Kidney (tissue), 13 donors: ENCODE measurements at regions not wholly inside any gene's neighbourhood (a gene's known extent, or its start where the extent isn't known, plus 50 kb on each side); places are given as distances from the start of the nearest gene placed in this dataset.

Source experiments
- DNase-seq, 5 donors: peaks; one replicate each; pipeline ENCODE4 v3.0.0-alpha.2; 2013 to 2020
- FAIRE-seq: peaks from 2 replicates; lab custom pipeline; 2012; peaks lifted over from hg19 to GRCh38; lab: Jason Lieb, UNC
- H3K27ac ChIP-seq, 2 donors: one replicate each; pipeline ENCODE4 v1.7.0; 2013; ENCODE audit warnings: low read depth in 2 of 2, low read length in 2 of 2, inconsistent platforms in 1 of 2
- H3K27me3 ChIP-seq: one replicate; pipeline ENCODE4 v1.7.1; 2013; ENCODE audit warnings: low read length, inconsistent platforms; ENCODE audit not compliant: control insufficient read depth, insufficient read depth
- H3K36me3 ChIP-seq, 3 donors: one replicate each; pipeline versions ENCODE4 v1.7.0 to v1.7.1; 2013; ENCODE audit warnings: low read length in 3 of 3, control low read depth in 1 of 3, inconsistent platforms in 1 of 3; ENCODE audit not compliant: insufficient read depth in 3 of 3, control insufficient read depth in 2 of 3
- H3K4me1 ChIP-seq, 3 donors: one replicate each; pipeline versions ENCODE4 v1.7.0 to v1.7.1; 2013; ENCODE audit warnings: low read length in 3 of 3, inconsistent platforms in 1 of 3, low read depth in 1 of 3; ENCODE audit not compliant: control insufficient read depth in 2 of 3, insufficient read depth in 2 of 3
- H3K4me3 ChIP-seq, 3 donors: one replicate each; pipeline versions ENCODE4 v1.7.0 to v1.8.1; 2013; ENCODE audit warnings: low read length in 3 of 3, control low read depth in 1 of 3, inconsistent platforms in 1 of 3
- H3K9ac ChIP-seq, 3 donors: one replicate each; pipeline versions ENCODE4 v1.7.0 to v1.7.1; 2013; ENCODE audit warnings: low read length in 3 of 3, control low read depth in 1 of 3, inconsistent platforms in 1 of 3
- H3K9me3 ChIP-seq, 3 donors: one replicate each; pipeline versions ENCODE4 v1.7.0 to v1.7.1; 2013; ENCODE audit warnings: low read length in 3 of 3, control low read depth in 1 of 3, inconsistent platforms in 1 of 3; ENCODE audit not compliant: control insufficient read depth in 2 of 3, insufficient read depth in 1 of 3
- intact Hi-C: fragments of 100-400 bp; cut with DNase I; formaldehyde crosslinking; loops from one replicate; pipeline ENCODE4 v1.11.1; 2022
- TF ChIP-seq, protein P1 (sequence below): IDR thresholded peaks from 3 replicates; pipeline ENCODE4 v1.5.1; 2012; ENCODE audit warnings: mild to moderate bottlenecking, moderate library complexity, borderline replicate concordance; ENCODE audit not compliant: insufficient read depth; ENCODE audit errors: extremely low read depth
- donor health status: control.
- donor health status: control.
- donor health status: control.
- donor health status: control.
- donor health status: control.
- donor health status: DM: yes; HTN: yes; CAD: no.
- donor health status: Normal renal cell carcinoma (clear cell type).

DNA sequence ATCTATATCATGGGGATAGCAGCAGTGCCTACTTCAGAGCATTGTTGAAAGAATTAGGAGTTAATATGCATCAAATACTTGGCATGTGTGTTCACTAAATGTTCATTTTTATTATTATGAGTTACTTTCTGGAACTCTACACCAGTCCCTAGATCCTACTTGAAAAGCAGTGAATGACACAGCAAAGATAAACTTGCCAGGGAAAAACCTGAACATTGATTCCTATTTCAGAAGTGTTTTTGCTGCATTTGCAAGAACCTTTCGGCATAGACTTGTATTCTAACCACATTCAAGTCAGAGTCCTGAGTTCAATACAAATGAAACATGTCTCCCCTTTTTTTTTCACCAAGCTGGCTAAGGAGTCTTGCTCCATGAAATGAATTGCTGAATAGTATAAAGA is 187.4 kb upstream of the TAB2 start:
- Histone ChIP-seq H3K4me1 (no peaks in the 10 kb centered on the region), H3K9ac (no peak overlapping the region), H3K4me3 (no peak overlapping the region), H3K36me3 (no peaks in the 10 kb centered on the region), H3K9me3 (no peaks in the 10 kb centered on the region), H3K27ac (no peak overlapping the region), H3K27me3 (no peaks in the 10 kb centered on the region)
- no peak for FAIRE-seq
- no peak for DNase-seq
- intact Hi-C loops: no loop called here
- TF ChIP-seq, protein P1, sequence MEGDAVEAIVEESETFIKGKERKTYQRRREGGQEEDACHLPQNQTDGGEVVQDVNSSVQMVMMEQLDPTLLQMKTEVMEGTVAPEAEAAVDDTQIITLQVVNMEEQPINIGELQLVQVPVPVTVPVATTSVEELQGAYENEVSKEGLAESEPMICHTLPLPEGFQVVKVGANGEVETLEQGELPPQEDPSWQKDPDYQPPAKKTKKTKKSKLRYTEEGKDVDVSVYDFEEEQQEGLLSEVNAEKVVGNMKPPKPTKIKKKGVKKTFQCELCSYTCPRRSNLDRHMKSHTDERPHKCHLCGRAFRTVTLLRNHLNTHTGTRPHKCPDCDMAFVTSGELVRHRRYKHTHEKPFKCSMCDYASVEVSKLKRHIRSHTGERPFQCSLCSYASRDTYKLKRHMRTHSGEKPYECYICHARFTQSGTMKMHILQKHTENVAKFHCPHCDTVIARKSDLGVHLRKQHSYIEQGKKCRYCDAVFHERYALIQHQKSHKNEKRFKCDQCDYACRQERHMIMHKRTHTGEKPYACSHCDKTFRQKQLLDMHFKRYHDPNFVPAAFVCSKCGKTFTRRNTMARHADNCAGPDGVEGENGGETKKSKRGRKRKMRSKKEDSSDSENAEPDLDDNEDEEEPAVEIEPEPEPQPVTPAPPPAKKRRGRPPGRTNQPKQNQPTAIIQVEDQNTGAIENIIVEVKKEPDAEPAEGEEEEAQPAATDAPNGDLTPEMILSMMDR: no peak

GRCh38 chr6:149130508-149130907 is 187.0 kb upstream of the TAB2 start:
- Histone ChIP-seq H3K4me3 (no peak overlapping the region), H3K9me3 (no peaks in the 10 kb centered on the region), H3K36me3 (no peaks in the 10 kb centered on the region), H3K4me1 (no peaks in the 10 kb centered on the region), H3K27me3 (no peaks in the 10 kb centered on the region), H3K27ac (no peak overlapping the region), H3K9ac (no peak overlapping the region)
- intact Hi-C loops: no loop called here
- TF ChIP-seq, protein P1: no peak
- FAIRE-seq: no peak
- peak in 3 of 5 donors; percentile 47 to 74 (median 59) for DNase-seq

DNA sequence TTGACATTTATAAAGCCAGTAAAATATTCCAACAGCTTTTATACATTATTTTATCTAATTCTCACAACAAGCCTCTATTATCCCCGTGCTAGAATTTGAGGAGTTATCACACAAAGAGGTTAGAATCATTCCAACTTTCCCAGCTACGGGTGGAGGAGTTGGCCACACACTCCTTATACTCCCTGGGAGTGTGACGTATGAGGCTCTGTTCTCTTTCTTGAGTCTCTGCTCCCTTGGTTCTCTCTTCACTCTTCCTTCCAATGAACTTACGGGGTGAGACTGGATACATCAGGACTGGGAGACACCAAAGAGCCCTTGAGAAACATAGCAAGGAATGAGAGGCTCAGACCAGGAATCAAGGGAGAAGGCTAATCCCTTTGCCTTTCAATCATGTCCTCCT is 185.6 kb upstream of the TAB2 start:
- intact Hi-C loops: no loop called here
- TF ChIP-seq, protein P1: no peak
- FAIRE-seq: no peak
- H3K4me1 ChIP-seq: no peaks in the 10 kb centered on the region
- no peaks in the 10 kb centered on the region for H3K9me3 ChIP-seq
- no peaks in the 10 kb centered on the region for H3K36me3 ChIP-seq
- H3K27ac ChIP-seq: no peak overlapping the region
- no peak overlapping the region for H3K4me3 ChIP-seq
- H3K27me3 ChIP-seq: no peaks in the 10 kb centered on the region
- DNase-seq: no peak
- H3K9ac ChIP-seq: no peak overlapping the region

DNA sequence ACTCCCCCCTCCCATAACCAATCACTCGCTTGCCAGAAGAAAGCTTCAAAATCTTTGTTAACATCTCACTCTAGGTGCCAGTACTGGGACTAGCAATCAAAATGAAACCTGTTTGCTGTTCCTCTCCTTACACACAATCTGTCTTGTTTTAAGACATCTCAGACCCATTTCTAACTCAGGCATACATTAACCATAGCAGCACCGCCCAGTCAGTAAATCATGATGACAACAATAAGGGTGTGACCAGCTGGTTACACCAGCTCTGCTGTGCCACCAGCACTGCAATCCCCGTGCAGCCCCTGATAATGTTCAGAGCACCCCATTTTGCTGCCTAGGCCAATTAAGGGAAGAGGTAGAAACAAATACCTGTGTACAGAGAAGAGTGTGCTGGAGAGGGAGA is 185.2 kb upstream of the TAB2 start:
- TF ChIP-seq, protein P1: no peak

More for the DNA sequence above, 185.2 kb upstream of the TAB2 start:
- Histone ChIP-seq H3K4me1 (no peaks in the 10 kb centered on the region), H3K27ac (no peak overlapping the region), H3K9ac (no peak overlapping the region), H3K9me3 (no peaks in the 10 kb centered on the region), H3K36me3 (no peaks in the 10 kb centered on the region), H3K4me3 (no peak overlapping the region), H3K27me3 (no peaks in the 10 kb centered on the region)
- intact Hi-C loops: no loop called here
- DNase-seq (no peak), FAIRE-seq (no peak)
